Esophagus muscularis mucosa (tissue), 4 donors: ENCODE measurements at regions not wholly inside any gene's neighbourhood (a gene's known extent, or its start where the extent isn't known, plus 50 kb on each side); places are given as distances from the start of the nearest gene placed in this dataset.

ENCODE experiments used
- EP300 ChIP-seq: sonication (generic); formaldehyde crosslinking; IDR thresholded peaks from one replicate; pipeline ENCODE4 v1.6.1; 2017; ENCODE audit warnings: antibody characterized with exemption
- POLR2A ChIP-seq: fragments of 450-650 bp; IDR thresholded peaks from one replicate; pipeline ENCODE4 v1.6.1; 2017; ENCODE audit warnings: antibody characterized with exemption, moderate library complexity, mild to moderate bottlenecking, low read depth
- POLR2AphosphoS5 ChIP-seq, 2 donors: sonication (generic); formaldehyde crosslinking; IDR thresholded peaks; one replicate each; pipeline ENCODE4 v1.6.1; 2017; ENCODE audit warnings: antibody characterized with exemption in 2 of 2
- TF ChIP-seq, protein P1 (sequence below), 3 experiments: fragments of 200-600 bp in 2 of 3; fragments of 450-650 bp in 1 of 3; sonication (generic) in 2 of 3; IDR thresholded peaks; one replicate each; pipeline ENCODE4 v1.5.1; 2017 to 2019; ENCODE audit warnings: antibody characterized with exemption in 3 of 3, mild to moderate bottlenecking in 2 of 3, moderate library complexity in 1 of 3

DNA sequence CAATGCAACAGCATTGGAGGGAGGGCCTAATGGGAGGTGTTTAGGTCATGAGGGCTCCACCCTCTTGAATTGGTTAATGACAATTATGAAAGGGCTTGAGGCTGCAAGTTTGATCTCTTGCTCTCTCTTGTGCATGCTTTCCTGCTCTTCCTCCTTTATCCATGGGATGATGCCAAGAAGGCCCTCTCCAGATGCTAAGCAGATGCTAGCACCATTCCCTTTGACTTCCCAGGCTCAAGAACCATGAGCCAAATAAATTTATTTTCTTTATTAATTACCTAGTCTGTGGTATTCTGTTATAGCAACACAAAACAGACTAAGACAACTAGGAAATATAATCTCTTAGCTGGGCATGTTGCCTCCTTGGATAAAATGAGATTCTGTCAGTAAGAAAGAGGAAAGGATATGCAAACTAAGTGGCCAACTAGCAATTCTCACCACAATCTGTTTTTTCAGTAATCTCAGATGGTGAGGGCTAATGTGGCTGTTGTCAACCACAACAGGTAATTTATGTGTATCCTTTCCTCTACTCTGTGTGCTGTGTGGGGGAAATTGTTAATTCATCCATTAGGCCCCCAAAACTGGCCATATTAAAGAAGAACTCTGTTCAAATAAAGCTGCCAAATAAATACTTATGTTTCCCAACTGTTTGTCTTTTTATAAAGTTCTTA is 269.1 kb upstream of the CD180 start:
- TF ChIP-seq, protein P1, sequence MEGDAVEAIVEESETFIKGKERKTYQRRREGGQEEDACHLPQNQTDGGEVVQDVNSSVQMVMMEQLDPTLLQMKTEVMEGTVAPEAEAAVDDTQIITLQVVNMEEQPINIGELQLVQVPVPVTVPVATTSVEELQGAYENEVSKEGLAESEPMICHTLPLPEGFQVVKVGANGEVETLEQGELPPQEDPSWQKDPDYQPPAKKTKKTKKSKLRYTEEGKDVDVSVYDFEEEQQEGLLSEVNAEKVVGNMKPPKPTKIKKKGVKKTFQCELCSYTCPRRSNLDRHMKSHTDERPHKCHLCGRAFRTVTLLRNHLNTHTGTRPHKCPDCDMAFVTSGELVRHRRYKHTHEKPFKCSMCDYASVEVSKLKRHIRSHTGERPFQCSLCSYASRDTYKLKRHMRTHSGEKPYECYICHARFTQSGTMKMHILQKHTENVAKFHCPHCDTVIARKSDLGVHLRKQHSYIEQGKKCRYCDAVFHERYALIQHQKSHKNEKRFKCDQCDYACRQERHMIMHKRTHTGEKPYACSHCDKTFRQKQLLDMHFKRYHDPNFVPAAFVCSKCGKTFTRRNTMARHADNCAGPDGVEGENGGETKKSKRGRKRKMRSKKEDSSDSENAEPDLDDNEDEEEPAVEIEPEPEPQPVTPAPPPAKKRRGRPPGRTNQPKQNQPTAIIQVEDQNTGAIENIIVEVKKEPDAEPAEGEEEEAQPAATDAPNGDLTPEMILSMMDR (IDR thresholded peaks at IDR 0.05), result no peak
- TF ChIP-seq POLR2A, result no peak
- TF ChIP-seq POLR2AphosphoS5 (IDR thresholded peaks at IDR 0.05), result no peak
- no peak for TF ChIP-seq EP300
